GM21825 (cell line): ENCODE measurements at regions not wholly inside any gene's neighbourhood (a gene's known extent, or its start where the extent isn't known, plus 50 kb on each side); places are given as distances from the start of the nearest gene placed in this dataset.
"Not testable (repeated sequence)": the region's sequence is repeated elsewhere in the genome, so short reads cannot be mapped to it uniquely, and the experiment has no call there.

Source experiments
- ATAC-seq: cut with Tn5 transposase; IDR thresholded peaks from one replicate; pipeline ENCODE4 v1.9.1; 2021; ENCODE audit warnings: mild to moderate bottlenecking, moderate library complexity; ENCODE audit not compliant: unreplicated experiment

DNA sequence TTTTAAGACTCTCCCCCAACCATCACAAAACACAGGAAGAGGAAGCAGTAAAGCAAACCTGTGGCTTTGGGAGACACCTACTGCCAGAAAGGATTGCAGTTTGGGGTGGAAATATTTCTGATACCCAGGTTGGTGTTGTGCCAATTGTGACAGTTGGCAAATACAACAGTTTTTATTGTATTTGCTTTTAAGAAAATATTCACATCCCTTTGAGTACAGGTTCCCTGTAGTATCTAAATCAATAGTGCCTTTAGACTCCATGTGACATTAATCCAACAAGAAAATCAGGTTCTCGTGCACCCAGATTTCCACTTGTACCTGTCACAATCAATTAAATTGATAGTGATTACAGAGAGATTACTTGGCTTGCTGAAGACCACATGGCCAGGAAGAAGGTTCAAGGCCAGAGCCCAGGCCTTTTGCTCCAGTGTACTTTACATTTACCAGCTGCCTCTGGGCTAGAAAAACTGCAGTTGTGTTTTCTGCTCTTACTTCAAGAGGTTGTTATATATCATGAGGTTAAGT, 361.2 kb downstream of the ATP23 start:
- no peak for ATAC-seq

DNA sequence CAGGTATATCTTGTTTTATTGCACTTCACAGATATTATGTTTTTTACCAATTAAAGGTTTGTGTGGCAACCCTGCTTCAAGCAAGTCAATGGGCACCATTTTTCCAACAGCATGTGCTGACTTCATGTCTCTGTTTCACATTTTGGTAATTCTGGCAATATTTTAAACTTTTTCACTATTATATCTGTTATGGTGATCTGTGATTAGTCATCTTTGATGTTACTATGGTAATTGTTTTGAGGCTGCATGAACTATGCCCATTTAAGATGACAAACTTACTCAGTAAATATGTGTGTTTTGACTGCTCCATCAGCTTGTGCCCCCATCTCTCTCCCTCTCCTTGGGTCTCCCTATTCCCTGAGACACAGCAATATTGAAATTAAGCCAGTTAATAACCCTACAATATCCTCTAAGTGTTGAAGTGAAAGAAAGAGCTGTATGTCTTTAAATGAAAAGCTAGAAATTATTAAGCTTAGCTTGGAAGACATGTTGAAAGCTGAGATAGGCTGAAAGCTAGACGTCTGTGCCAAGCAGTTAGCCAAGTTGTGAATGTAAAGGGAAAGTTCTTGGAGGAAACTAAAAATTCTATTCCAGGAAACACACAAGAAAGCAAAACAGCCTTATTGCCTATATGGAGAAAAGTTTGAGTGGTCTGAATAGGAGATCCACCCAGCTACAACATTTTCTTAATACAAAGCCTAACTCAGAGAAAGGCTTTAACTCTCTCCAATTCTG, 365.1 kb downstream of the ATP23 start:
- ATAC-seq, result no peak

DNA sequence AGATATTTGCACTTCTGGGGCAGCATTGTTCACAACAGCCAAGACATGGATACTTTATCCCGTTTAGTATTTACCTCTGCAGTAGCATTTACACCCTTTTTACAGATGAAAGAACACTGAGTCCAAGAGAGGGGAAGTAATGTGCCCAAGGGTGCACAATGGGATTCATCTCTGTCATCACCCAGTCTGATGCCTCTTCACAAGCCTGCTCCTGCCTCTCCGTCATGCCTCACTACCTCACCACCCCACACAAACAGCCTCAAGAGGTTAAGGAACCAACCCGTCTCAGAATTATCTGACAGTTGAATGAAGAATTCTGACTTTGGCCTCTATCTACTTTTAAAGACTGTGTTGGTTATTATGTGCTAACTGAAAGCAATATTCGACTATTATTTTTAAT, 368.4 kb downstream of the ATP23 start:
- no peak for ATAC-seq

DNA sequence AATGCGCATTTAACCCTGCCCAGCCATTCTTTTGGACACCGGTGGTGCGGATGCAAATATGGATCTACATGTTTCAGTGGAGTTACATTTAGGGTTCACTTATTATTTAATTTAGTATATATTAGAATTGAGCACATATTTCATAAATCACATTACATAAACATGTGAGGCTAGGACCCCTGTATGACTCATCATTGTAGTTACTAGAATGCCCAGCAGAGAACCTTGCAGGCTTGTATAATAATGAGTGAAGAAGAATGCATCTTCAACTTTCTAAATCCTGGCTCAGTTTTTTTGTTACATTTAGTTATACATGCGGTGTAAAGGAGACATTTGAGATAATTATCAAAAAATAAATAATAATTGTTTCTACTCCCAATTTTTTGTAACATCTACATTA, 369.0 kb downstream of the ATP23 start:
- ATAC-seq, result no peak

DNA sequence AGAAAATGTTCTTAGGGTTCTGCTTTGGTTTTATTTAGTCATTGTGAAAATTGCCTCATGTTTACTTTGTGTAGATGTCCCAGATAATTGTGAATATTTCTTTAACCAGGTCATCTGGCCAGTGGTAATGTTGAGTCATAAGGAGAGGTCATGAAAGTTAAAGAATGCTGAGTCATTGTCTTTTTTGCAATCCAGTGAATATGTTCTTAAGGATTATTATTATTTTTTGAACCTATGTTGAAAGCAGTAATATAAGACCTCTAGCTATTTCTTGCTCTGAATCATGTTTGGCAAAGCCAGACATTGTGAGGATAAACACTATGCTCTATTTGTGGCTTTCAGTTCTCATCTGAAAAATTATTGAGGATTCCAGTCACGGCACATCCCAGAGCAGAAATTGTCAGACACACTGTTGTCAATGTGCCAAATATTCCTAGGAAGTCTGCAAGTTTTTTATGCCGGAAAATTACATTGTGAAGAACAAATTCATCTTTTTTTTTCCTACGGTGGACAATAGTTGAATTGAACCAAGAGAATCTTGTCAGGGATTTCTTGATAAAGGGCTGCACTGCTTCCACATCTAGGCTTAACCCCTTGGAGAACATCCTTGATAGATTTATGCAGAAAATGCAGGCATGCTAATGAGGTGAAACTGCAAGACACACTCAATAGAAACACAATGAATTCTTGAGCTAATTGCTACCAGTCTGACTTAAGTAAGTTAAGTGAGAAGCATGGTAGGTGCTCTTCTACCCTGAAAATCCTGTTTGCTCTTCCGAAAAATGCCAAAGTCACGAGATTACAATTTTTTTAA, 369.6 kb downstream of the ATP23 start:
- no peak for ATAC-seq

DNA sequence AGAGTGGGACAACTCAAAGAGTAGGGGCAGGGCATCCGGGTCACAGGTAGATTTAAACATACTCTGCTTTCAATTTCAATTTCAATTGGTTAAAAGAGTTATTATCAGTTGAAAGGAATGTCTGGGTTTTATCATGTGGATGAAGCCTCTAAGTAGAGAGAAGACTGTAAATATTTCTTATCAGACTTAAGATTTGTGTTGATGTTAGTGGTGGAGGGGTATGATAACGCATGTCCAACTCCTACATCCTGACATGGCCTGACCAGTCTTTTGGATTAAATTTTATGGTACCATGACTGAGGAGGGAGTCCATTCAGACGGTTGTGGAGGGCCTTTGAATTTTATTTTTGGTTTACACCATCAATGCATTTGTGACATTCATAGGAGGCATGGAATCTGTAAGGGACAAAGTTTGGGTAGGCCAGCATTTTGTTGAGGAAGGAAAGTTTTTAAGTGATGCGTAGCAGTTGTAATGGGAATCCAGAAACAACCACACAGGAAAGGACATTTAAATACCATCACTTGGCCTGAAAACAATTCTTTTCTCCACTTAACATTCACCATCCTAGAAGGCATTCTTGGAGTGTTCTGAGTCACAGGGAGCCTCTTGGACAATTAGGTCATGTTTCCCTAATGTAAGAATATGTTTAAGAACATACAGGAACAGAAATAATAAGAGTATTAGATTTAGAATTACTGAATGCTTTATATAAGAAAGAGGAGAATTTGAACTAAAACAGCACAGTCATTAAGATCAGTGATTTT, 371.9 kb downstream of the ATP23 start:
- no peak for ATAC-seq

DNA sequence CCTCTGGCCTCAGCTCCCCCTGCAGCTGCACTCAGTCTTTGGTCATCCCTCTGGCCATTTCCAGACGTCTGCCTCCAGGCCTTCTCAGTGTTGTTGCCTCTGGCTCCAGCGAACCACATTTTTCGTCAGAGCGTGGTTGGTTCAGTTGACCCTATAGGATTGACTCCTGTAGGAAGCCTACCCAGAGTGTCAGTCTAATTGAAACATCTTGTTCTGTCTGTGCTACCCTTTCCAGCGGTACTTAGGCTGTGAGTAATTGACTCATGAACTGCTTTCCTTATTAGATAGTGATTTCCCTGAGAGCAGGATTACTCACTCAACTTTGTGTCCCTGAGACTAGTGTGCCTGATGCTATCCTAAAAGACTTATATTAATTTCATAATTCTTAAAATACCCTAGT, 373.2 kb downstream of the ATP23 start:
- ATAC-seq, result no peak

DNA sequence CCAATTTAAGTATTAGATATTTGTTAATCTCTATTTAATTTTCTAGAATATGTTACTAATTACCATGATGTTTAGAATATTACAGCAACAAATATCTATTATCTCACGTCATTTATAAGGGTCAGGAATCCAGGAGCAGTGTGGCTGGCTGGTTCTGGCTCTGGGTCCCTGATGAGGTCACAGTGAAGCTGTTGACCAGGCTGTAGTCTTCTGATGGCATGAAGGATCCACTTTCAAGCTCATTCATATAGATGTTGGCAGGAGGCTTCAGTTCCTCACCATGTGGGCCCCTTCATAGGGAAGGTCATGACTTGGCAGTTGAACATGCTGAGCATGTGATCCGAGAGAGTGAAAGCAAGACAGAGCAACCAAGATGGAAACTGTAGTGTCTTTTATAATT, 375.6 kb downstream of the ATP23 start:
- no peak for ATAC-seq

DNA sequence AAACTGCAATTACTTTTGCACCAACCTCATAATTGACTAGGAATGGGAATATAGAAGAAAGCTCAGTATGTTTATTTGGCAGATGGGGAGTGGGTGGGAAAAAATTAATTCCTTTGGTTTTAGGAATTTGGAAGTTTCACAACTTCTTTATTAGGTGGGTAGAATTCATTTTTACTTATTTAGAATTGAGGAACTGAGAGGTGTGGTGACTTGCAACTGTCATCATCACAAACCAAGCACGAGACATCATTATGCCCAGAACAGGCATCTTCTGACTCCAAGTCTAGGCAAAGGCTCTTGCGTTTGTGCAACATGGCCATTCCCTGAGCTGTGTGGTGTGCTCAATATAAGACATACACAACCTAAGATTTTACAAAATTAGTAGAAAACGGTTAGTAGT, 380.0 kb downstream of the ATP23 start:
- peak; percentile 54 for ATAC-seq

DNA sequence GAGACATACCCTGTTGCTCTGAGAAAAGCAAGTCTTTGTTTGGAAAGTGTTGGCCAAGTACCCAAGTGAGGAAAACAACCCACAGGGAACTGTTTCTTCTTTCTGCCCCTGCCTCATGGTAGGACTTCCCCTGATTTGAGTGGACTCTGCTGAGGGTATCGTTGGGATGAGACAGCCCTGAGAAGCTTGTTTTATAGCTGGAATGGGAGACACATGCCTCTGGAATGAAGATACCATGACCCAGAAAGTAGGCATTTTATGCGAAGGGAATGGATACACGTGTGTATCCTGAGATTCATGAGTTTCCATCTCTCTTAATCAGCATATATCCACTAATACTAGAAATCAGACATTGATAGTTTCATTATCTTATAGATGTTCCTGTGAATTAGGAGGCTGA, 382.3 kb downstream of the ATP23 start:
- no peak for ATAC-seq

DNA sequence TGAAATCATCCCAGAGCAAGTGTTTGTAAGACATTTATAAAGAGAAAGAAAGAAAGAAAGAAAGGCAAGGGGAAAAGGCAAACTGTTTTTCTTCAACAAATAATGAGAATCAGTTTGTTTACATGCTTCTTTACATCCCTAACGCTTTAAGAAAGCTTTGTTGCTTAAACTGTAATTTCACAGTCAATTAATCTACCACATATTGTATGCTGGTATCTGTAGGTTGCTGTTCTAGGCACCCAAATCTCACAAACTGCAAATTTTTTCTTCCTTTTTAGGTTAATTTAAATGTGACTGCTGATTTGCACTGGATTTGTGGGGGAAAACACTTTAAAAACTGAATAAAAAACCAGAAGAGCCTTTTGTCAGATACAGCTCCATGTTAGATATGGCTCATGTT, 384.2 kb downstream of the ATP23 start:
- ATAC-seq, result no peak

DNA sequence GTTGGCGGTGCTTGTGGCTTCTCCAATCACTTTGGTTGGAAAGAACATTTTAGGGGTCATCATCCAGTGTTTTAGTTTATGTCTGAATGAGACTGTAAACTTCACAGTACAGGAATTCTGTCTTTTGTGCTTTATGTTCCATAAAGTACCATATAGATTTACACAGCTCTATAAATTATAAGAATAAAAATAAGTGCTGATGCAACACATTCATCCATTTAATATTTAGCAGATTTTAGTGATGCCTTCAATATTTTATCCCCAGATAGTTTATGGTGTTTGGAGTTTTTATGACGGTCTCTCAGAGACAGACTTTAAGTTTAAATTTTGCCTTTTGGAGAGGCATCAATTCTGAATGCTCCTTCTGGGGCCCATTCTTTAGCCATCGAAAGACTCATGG, 385.2 kb downstream of the ATP23 start:
- no peak for ATAC-seq

DNA sequence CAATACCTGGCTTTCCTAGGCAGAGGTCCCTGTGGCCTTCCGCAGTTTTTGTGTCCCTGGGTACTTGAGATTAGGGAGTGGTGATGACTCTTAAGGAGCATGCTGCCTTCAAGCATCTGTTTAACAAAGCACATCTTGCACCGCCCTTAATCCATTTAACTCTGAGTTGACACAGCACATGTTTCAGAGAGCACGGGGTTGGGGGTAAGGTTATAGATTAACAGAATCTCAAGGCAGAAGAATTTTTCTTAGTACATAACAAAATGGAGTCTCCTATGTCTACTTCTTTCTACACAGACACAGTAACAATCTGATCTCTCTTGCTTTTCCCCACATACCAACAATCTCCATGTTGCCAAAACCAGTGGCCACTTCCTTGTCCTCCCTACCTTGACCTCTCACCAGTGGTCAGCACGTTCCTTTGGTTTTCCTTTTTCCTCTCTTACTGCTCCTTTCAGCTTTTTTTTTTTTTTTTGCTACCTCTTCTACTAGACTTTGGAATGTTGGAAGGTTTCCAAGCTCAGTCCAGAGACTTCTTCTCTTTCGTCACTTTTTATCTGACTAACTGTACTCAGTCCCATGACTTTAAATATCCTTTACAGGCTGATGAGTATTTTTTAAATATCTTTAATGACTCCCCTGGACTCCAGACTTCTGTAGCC, 395.3 kb downstream of the ATP23 start:
- ATAC-seq, result not testable (repeated sequence)

DNA sequence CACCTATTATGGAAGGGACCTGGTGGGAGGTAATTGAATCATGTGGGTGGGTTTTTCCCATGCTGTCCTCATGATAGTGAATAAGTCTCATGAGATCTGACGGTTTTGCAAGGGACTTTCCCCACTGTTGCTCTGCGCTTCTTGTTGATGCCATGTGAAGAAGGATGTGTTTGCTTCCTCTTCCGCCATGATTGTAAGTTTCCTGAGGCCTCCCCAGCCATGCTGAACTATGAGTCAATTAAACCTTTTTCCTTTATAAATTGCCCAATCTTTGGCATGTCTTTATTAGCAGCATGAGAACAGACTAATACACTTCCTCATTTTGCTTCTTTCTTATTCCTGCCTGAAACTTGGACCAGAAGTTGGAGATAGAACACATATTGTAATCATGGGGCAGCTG, 396.2 kb downstream of the ATP23 start:
- not testable (repeated sequence) for ATAC-seq

DNA sequence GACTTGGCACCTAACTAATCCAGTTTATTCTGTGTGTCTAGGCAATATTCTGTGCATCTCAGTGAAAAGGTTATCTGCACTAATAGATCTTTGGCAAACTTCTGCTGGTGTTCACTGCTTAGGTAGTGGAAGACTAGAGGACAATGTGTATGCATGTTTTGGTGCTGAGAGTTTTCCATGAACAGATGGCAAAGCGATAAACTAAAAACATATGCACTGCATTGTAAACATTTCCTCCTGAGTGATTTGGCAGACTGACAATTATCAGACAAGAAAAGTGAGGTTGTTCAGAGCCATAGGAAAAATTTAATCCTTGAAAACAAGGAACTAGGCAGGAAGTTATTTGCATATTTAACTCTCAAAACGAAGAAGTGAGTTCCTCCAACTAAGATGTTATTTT, 400.4 kb downstream of the ATP23 start:
- ATAC-seq, result no peak

DNA sequence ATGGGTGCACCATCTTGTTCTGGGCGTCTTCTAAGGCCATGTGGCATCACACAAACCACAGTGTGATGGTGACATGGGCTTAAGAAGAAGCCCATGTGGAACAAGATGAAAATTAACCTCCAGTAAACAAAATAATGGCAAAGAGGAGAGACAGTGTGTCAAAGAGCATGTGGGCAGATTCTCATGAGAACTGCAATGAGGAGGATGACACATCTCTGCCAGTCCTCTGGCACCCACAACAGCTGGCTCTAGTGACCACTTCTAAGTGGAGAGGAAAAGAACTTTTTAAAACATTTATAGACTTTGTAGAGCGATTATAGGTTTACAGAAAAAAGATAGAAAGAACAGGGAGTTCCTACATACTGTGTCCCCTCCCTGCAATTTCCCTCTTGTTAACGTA, 401.4 kb downstream of the ATP23 start:
- ATAC-seq, result no peak

DNA sequence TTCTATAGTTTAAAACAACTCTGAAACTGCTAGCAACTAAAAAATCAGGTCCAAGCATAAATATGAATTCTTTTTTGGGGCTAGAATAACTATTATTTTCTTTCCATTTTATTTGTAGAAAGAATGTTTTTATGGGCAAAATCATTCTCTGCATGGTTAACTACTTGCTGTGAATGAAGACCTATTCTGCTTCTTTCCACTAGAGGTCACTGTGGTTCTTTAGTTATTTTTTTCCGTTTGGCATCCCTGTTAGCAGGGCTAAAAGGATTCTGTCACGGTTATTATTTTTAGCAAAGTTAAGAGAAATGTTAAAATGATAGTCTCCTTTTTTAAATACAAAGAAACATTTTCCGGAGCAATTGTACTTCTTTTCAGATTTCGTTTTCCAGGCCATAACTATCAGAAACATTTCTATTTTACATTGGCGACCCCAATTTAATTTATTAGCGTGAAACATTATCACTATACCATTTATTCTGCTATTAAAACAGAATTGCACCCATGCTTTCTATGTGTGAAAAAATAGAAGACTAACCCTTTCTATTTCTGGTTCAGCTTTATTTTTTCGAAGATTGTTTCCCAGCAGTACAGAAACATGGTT, 404.8 kb downstream of the ATP23 start:
- ATAC-seq, result no peak

DNA sequence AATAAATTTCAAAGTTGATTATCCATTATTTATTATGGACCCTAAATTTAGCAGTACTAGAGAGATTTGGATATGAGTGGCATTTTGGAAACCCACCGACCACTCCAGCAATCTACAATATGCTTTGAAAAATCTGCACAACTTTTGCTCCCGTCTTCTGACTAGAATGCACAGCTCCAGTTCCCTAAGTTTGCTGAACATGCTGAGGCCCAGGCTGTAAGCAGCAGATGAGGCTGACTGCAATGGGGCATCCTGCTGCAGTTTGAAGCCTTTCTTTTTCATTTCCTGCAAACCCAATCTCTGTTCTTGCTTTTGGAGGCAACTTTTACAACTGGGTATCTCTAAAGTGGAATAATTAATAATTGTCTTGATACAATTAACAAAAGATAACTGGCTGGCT, 405.8 kb downstream of the ATP23 start:
- no peak for ATAC-seq

DNA sequence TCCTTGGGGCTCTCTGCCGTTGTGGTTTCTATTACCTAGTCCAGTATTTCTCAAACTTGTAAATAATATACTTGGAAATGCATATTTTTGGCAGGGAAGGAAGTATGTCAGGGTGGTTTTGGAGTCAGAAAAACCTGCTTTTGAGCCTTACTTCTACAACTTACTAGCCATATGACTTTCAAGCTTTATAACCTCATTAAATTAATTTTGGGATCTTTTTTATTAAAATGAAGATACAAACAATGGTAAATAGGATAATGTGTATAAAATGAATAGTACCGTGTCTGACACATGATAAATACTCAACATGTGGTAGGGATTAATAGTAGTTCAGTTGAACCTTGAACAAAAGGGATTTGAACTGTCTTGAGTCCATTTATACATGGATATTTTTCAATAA, 406.3 kb downstream of the ATP23 start:
- ATAC-seq, result no peak

DNA sequence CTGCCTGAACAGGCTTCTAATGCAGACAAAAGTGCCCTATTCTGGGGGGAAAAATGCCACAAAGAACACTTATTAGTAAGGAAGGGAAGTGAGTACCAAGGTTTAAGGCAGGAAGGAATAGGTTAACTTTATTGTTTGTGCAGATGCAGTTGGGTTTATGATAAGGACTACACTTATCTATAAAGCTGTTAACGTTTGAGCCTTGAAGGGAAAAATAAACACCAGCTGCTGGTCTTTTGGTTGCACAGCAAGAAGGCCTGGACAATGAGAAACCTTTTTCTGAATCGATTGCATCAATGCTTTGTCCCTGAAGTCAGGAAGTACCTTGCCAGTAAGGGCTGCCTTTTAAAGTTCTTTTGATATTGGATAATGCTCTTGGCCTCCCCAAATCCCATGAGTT, 407.8 kb downstream of the ATP23 start:
- no peak for ATAC-seq

DNA sequence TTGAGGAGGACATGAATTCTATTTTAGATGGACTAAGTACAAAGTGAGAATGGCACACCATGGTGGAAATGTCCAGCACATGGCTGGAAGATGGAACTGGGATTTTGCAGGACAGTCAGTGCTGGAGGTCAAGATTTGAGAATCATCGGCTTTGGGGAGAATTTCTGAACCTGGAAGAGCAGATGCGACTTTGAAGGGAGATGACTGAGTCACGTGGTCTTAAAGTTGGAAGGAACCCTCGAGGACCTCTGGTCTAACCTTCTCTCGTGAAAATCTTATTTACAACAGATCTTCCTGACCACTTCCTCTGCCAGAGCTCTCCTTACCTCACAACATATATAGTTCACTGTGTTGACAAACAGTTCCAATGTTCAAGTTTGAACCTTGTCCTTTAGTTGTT, 415.4 kb downstream of the ATP23 start:
- no peak for ATAC-seq
